DOHH2 (cell line): ENCODE measurements at regions not wholly inside any gene's neighbourhood (a gene's known extent, or its start where the extent isn't known, plus 50 kb on each side); places are given as distances from the start of the nearest gene placed in this dataset.

Experiments used
- CTCF ChIP-seq: fragments of 200-600 bp; sonication (generic); IDR thresholded peaks from one replicate; pipeline ENCODE4 v1.5.1; 2014; ENCODE audit warnings: antibody characterized with exemption, mild to moderate bottlenecking, low read depth, low read length; ENCODE audit not compliant: poor library complexity, severe bottlenecking
- EZH2phosphoT487 ChIP-seq: fragments of 200-600 bp; sonication (generic); IDR thresholded peaks from 2 replicates; pipeline ENCODE4 v1.6.1; 2017; ENCODE audit warnings: borderline replicate concordance, mild to moderate bottlenecking, antibody characterized with exemption, low read length, moderate library complexity, mixed read lengths

GRCh38 chr2:64312622-64313397 lies 141.2 kb upstream of the LGALSL start:
- TF ChIP-seq CTCF (no peak), EZH2phosphoT487 (no peak)
